ENCODE measurements at regions not wholly inside any gene's neighbourhood (a gene's known extent, or its start where the extent isn't known, plus 50 kb on each side); places are given as distances from the start of the nearest gene placed in this dataset.
A peak's percentile ranks its signal among the peaks of the same experiment; 100 is the strongest.

DNA sequence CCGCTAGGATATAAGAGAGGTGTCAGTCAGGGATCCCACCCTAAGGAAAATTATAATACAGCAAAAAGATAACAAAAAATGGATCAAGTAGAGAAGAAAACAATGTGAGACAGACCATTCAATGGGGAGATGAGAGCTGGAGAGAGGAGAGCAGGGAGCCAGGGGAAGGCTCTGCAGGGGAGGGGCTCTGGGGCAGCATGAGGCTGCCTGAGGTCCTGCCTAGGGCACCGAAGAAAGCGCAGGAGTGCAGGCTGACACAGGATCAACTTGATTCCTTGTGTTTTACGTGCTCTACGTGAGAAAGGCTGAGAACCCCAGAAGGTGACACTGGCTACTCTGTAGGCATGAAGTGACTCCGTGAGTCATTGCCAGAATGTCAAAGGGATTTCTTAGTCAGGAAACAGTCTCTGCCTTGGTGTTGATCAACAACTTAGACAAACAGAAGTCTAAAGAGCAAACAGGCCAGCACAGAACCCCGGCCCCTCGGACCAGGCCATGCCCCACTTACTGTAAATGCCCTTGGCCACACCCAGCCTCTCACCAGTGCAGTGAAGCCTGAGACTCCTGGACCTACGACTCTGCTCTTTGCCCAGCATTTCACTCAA, 290.1 kb upstream of the PRDM1 start:
- no peak for DNase-seq (ENCODE audit: low read depth in 2 of 3, low spot score in 1 of 3)

DNA sequence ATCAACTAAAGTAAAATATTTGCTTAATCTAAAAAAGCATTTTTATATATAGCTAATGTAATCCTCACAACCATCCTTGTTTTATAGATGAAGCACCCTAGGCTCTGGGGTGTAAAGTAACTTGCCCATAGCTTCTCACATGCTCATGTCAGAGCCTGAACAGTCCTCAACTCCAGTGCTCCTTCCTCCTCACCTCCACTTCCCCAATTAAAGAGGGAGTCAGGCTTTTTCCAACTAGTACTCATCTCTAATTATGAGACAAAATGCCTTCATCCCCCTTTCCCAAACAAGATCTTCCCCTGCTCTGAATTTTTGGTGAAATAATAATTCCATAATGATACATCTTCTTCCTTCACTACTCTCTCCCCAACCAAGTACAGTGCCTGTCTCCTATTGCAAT, 290.8 kb upstream of the PRDM1 start:
- DNase-seq (ENCODE audit: low read depth in 2 of 3, low spot score in 1 of 3) = no peak

DNA sequence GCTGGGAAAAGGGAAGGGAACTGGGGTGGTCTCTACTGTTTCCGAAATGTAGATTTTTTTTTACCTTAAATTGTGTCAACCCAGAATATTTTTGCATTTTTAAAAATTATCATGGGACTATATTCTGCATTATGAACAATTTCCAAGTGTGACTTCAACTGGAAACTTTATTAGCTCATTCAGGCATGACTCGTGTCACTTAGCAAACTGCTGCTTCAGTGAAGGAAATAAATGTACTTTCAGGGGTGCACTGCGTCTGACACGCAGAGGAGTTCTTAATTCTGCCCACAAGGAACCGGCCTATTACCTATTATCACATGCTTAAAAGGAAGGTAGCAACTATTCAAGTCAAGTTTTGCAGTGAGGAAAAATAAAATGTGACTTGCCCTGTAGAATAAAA, 291.3 kb upstream of the PRDM1 start:
- no peak for DNase-seq (ENCODE audit: low read depth in 2 of 3, low spot score in 1 of 3)

DNA sequence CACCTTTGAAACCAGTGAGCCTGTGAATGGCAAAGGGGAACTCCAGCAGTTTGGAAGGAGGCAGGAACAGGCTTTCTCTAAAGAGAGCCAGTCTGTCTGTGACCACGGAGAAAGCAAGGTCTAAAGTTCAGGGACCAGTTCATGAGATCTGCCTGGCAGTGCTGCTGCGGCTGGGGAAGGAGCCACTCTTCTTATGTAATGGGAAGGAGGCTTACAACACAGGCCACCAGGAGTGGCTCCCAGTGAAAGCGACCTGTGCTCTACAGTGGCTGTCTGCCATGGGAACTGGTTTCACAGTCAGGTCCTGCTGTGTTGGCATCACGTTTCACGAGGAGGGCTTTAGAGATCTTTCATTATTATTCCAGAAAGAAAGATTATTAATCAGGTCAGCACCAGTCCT, 291.9 kb upstream of the PRDM1 start:
- no peak for DNase-seq (ENCODE audit: low read depth in 2 of 3, low spot score in 1 of 3)

DNA sequence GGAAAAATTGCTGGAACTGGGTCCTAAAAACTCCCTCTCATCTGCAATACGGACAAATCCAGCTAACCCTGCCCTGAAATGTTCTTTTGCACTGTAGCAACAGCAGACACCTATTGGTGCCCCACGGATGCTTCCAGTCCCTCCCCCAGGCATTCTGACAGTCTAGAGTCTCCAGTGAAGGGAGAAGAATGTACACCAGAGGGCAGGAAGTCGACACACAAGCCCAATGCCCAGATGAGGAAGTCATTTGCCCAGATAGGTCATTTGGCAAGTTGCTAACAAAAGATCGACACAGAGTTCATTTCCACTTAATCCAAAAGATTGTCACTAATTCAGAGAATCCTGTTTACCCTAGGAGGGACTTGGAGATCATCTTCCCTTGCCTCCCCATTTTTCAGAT, 293.0 kb upstream of the PRDM1 start:
- no peak for DNase-seq (ENCODE audit: low read depth in 2 of 3, low spot score in 1 of 3)

DNA sequence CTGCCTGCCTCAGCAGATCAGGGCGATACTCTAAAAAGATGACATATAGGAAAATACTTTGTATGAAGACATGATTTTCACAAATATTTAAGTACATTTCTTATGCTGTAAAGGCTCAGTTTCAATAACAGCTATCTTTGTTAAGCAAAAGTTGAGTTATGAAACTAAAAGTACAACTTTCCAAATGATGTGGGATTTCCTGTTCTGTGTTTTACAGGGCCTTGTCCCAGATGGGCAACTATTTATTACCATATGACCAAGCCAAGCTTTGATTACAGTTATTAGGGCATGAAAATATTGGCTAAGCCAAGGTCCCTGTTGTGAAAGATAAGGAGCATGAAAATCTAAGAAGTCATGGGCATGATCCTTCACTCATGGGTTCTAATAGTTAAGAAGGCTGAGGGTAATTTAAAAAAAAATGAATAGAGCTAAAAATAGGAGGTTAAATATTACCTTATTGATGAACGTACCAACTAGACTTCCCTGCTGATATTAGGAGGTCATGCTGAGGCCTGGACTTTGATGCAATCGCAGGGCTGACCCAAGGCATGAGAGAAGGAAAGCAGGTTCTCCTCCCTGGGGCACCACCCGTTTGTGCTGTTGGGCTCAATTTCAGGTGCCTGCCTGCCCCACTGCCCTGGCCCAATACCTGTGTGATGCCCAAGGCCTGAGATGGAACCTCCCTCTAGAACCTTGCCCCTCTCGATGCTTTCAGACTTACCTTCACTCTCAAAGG, 294.4 kb upstream of the PRDM1 start:
- DNase-seq (ENCODE audit: low read depth in 2 of 3, low spot score in 1 of 3) = no peak

DNA sequence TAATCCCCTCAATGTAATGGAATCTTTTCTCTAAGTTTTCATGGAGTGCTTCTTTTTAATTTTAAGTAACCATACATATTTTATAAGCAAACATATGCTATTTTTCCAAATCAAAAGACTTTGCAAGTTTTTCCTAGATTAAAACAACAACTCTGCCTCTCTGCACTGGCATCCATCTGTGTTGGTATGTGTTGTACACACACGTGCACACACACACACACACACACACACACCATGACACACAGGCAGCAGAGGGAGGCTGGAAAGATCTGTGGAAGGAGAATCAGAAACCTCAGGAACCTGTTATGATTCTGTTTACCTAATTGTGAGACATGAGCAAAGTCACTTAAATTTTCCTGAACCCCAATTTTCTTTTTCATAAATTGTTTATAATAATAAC, 295.0 kb upstream of the PRDM1 start:
- no peak for DNase-seq (ENCODE audit: low read depth in 2 of 3, low spot score in 1 of 3)

DNA sequence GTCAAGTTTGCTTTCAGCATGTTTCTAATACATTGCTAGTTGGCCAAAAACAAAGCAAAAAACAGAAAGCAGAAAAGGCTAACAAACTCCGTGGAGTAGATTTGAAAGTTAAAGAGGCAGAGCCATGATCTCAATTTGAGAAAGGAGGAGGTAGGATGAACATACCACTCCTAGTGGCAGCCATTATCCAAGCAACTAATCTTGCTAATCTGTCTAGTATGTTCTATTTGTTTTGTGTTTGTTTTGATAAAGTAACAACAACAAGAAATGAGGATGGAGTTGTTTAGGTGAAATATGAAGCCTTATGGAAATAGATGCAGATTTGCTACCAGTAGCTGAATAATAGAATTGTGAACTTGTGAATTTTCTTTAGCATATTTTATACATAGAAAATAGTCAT, 295.5 kb upstream of the PRDM1 start:
- no peak for DNase-seq (ENCODE audit: low read depth in 2 of 3, low spot score in 1 of 3)

DNA sequence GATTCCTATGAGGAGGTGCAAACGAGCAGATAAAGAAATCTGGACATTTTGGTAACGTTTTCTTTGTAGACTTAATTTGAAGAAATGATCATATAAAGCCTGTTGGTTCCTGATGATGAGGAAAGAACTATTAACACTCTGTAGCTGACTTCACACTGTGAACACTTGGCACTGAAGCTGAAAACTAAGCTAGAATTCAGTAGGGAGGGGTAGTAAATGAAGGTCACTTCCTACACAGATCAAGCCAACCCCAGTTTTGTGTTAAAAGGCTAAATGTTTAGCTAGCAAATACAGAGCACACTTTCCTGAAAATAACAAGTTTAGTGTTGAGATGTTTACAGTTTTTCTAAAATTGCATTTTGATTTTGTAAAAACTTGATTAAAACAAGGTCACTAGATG, 296.2 kb upstream of the PRDM1 start:
- DNase-seq (ENCODE audit: low read depth in 2 of 3, low spot score in 1 of 3) = no peak

DNA sequence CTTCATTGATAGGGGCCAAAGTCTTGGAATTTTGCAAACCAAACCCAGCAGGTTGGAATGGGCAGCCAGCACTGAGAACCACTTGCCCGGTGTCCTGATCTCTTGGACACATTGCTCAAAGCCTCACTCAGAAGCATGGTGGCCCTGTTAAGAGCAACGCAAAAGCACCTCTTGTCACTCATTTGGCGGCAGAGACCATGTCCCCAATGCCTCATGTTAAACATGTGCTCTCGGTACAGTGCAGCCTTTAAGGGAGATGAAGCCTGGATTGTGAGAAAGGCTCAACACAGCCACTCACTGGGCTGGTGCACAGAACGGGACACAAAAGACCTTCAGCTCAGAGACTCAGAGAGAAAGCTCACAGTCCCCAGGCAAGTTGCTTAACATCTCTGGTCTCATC, 298.4 kb upstream of the PRDM1 start:
- DNase-seq (ENCODE audit: low read depth in 2 of 3, low spot score in 1 of 3) = no peak

DNA sequence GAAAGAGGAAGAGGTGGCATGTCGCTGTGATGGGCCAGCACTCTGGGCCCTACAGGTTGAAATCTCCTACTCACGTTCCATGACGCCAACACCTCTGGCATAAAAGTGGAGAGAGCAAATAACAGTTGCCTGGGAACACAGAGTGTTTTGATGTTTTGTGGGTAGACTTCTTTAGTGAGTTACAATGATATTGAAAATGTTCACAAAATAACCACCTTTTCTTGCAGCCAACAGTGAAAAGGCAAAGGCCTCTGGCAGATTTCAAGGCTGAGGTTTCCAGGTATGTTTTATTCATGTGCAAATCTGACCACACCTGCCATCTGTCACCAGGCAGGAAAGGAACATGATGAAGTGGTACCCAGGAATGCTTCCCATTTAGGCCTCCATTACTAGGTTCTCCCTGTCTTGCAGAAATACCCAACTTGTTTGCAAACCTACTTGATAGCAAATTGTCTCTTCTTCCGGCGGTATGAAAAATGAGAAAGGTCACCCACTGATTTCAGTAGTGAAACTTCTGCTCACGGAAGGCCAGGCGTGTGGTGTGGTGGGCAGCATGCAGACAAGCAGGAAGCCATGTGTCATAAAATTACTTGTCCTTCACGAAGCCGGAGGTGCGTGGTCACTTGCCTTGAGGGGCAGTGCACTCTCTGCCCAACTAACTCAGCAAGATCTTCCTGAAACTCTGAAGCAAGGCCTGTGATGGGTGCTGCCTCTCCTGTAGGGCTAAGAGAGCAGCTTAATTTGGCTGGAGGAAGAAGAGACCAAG, 299.1 kb upstream of the PRDM1 start:
- DNase-seq (ENCODE audit: low read depth in 2 of 3, low spot score in 1 of 3) = no peak

DNA sequence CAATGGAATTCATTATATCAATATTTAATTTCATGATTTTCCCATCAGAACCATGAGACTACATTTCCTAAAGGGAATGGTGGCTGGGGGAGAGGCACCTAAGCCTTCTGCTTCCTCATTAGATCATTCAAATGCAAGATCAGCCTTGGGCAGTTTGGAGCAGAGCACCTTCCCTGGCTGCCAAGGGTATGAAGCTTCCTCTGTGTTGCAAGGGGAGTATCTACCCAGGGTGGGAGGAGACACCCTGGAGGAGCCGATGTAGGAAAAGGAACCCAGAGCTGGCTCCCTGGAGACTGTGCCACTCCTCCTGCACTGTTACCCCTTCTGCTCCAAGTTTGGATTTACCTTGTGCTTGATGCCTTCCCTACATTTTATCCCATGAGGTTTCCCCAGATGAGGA, 299.7 kb upstream of the PRDM1 start:
- DNase-seq (ENCODE audit: low read depth in 2 of 3, low spot score in 1 of 3) = no peak

DNA sequence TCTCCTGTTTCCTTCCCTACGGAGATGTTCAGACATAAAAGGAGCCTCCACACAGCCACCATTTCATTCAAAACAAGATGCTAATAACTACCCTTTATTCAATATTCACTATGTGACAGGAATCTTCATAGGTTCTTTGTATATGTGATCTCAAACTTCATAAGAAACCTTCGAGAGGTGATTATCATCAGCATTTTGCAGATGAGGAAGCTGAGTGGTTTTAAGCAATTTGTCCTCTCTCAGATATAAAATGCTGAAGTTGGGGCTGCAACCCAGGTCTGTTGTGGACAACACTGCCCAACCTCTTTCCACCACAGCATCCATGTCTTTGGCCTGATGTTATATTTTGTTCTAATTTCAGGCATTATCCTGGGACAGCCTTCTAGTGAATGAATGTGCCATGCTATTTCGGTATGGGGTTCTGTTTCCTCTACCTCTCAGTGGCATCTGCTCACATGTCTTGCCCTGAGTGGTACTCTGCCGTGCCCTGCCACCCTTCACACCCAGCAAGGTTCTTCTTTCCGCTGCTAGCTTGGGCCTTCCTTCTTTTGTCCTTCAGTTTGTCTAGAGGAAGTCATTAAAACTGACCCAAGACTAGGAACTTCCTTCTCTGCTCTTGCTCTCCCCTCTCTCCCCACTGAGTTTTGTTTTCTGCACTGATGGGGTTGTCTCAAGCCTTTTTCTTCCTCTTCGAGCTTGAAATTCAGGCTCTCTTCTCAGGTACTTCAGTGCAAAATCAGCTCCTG, 300.9 kb upstream of the PRDM1 start:
- DNase-seq (ENCODE audit: low read depth in 2 of 3, low spot score in 1 of 3) = no peak

DNA sequence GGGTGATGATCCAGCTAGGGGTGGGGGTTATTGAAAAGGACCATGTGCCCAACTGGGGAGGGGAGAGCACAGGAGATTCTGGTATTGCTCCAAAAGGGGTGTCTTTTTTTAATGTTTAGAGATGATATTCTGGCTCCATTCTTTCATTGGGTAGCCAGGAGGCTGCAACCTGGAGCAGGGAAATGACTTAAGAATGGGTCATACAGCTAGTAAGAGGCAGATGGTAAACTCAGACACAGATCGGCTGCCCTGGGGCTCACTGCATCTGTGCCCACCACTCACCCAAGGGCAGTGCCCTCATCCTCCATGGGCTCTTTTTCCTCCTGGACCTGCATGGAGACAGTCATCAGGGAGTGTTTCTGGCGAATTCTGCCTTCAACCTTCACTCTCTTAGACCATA, 302.0 kb upstream of the PRDM1 start:
- DNase-seq (ENCODE audit: low read depth in 2 of 3, low spot score in 1 of 3) = no peak

DNA sequence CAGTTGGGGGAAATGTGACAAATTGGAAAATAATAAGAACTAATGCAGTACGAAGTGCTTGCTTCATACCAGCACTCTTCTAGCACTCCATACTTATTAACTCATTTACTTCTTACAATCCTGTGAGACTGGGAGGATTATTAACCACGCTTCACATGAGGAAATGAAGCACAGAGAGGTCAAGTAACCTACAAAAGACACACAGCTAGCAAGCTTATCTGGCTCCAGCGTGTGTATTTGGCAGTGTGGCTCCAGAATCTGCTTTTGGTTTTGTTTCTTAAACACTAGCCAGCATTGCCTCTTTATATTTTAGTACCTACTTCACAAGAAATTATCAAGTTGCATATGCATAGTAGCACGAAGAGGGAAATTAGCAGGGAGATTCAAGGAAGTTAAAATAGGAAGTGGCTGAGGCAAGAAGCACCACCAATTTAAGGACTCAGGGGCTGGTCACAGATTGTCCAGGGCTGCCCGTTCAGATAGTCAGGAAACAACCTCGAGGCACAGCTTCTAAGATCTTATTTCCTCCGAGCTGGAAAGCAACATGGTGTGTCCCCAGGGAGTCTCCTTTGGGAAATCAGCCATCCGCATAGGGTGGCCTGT, 302.7 kb upstream of the PRDM1 start:
- DNase-seq (ENCODE audit: low read depth in 2 of 3, low spot score in 1 of 3) = no peak

DNA sequence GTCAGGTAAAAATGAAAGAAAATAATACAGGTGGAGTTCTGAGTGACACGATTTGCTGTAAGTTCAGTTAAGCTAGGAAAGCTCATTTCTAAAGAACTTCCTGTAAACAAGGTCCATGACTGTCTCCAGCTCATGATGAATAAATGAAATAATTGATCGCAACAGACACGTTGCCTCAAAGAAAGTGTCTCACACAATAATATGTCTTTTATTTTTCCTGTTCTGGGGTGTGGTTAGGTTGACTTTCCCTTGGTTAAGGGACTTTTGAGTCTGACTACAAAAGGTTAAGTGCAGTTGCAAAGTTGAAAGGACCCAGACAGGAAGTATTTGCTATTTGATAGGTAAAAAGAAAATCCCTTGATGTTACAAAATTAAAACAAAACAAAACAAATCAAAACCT, 304.2 kb upstream of the PRDM1 start:
- DNase-seq (ENCODE audit: low read depth in 2 of 3, low spot score in 1 of 3) = no peak

DNA sequence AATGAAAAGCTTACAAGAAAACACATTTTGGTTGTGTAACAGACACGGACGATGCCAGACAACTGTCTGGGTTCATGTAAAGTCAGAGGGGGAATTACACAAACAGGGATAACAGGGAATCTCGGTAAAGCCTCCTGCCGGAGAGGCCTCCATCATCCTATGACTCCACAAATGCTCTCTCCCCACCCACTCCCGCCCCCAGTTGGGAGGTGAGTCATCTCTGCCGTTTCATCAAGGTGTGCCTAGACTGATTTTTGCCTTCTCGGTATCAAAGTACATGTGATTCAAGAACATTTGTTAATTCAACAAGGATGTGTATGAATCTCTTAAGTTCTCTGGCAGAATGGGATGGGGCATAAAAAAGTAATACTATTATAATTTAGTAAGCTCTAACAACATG, 304.9 kb upstream of the PRDM1 start:
- DNase-seq (ENCODE audit: low read depth in 2 of 3, low spot score in 1 of 3) = peak in 2 of 3 donors; percentile 27

DNA sequence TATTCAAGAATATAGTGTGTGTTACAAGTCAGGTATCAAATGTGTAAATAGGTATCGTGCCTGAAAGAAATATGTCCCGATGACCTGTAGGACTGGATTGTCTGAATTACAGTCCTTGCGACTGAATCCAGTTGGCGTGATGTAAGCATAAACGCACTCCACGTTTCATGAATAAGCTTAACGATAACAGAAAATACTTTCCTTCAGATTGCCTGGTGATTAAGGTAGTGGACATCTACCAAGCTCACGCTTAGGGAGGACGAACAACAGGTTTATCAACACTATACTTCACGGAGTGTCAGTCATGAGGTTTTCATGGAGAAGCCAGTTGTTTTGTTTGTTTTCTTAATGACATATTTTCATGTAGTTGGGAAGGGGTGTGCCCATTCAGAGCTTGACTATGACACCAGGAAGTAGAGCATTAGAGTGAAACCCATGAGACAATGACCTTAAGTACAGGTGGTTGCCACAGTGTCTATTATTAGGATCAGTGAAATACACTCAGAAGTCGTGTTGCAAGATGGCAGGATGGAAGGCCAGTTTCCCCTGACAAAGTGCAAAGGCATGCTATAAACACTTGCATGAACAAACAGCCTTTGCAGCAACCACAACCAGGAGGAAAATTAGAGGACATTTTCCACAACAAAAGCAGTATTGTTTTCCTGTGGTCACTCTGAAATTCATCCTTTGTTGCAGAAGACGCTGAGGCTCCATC, 305.8 kb upstream of the PRDM1 start:
- no peak for DNase-seq (ENCODE audit: low read depth in 2 of 3, low spot score in 1 of 3)

DNA sequence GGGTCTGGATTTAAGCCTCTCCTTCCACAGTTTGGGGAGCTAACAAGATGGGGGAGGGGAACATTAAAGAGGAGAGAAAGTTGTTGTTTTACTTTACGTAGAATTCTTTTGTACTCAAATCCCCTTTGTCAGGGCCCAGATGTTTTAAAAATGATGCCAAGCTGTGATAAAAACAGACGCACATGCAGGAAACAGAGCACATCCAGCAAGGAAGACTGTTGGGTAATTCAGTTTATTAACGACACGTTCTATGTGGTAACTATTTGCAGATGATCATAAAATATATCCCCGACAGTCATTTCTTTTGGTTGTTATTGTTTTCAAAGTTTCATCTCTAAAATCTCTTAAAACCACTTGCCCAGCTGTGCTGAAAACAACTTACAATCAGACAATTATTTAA, 307.0 kb upstream of the PRDM1 start:
- DNase-seq (ENCODE audit: low read depth in 2 of 3, low spot score in 1 of 3) = no peak

DNA sequence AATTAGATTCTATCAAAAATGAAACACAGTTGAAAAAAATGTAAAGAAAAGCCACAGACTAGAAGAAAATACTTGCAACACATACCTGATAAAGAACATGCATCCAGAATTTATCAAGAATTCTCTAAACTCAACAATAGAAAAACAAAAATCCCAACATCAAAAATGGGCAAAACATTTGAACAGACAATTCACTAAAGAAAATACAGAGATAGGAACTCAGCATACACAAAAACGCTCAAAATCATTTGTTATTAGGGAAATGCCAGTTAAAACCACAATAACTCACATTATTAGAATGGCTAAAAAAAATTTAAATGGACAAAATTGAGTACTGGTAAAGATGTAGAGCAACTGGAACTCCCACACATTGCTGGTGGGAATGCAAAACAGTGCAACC, 311.0 kb upstream of the PRDM1 start:
- no peak for DNase-seq (ENCODE audit: low read depth in 2 of 3, low spot score in 1 of 3)

DNA sequence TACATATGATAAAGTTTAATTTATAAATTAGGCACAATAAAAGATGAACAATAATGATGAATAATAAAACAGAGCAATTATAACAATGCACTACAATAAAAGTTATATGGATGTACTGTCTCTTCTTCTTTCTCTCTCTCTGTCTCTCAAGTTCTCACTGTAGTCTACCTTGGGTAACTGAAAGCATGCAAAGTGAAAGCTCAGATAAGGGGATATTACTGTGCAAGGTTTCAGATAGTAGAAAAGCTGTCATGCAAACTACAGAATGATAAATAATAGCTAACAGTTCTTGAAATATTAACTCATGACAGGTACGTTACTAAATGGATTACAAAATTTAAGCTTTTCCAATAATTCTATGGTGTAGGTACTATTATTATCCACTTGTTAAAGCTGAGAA, 311.9 kb upstream of the PRDM1 start:
- DNase-seq (ENCODE audit: low read depth in 2 of 3, low spot score in 1 of 3) = no peak

All from stimulated activated CD4-positive, alpha-beta T cell treated with anti-CD3 and anti-CD28 coated beads, Interleukin-12 subunit alpha, Interleukin-12 subunit beta, amount 100 ng/mL, for 48 hours (primary cell).